ENCODE measurements at regions not wholly inside any gene's neighbourhood (a gene's known extent, or its start where the extent isn't known, plus 50 kb on each side); places are given as distances from the start of the nearest gene placed in this dataset.

- no peak for DNase-seq
- H3K36me3 ChIP-seq (ENCODE audit: control insufficient read depth, insufficient read depth, low read length), result no peaks in the 10 kb centered on the region
- no peaks in the 10 kb centered on the region for H3K4me1 ChIP-seq (ENCODE audit: control insufficient read depth, insufficient read depth, low read length, poor library complexity, severe bottlenecking)
- H3K27ac ChIP-seq (ENCODE audit: insufficient read depth, low read length, poor library complexity, severe bottlenecking), result no peak overlapping the region
- no peak overlapping the region for H3K4me3 ChIP-seq (ENCODE audit: insufficient read depth, low read depth, low read length, poor library complexity, severe bottlenecking)
- no peaks in the 10 kb centered on the region for H3K27me3 ChIP-seq (replicated peaks; ENCODE audit: control insufficient read depth, insufficient read depth, low read length, poor library complexity, severe bottlenecking)
- H3K9me3 ChIP-seq (ENCODE audit: control insufficient read depth, low read length), result no peaks in the 10 kb centered on the region
Measured at GRCh38 chr5:74367241-74367733, 273.2 kb downstream of the ENC1 start.

DNA sequence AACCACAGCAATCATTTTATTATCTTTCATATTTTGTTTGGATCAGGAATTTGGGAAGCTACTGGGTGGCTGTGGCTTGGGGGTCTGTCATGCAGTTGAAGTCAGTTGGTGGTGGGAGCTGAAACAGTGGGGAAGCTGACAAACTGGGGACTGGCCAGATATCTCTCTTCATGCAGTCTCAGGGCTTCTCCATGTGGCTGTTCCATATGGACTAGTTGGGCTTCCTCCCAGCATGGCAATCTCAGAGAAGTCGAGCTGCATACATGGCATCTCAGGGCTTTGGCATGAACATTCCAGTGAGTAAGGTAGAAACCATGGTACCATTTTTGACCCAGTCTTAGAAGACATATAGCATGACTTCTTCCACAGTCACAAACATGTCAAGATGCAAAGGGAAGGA is 274.8 kb downstream of the ENC1 start:
- Histone ChIP-seq H3K4me3 (ENCODE audit: insufficient read depth, low read depth, low read length, poor library complexity, severe bottlenecking) (no peak overlapping the region), H3K36me3 (ENCODE audit: control insufficient read depth, insufficient read depth, low read length) (no peaks in the 10 kb centered on the region), H3K4me1 (ENCODE audit: control insufficient read depth, insufficient read depth, low read length, poor library complexity, severe bottlenecking) (no peaks in the 10 kb centered on the region), H3K27me3 (replicated peaks; ENCODE audit: control insufficient read depth, insufficient read depth, low read length, poor library complexity, severe bottlenecking) (no peaks in the 10 kb centered on the region), H3K9me3 (ENCODE audit: control insufficient read depth, low read length) (no peaks in the 10 kb centered on the region), H3K27ac (ENCODE audit: insufficient read depth, low read length, poor library complexity, severe bottlenecking) (no peak overlapping the region)
- no peak for DNase-seq

DNA sequence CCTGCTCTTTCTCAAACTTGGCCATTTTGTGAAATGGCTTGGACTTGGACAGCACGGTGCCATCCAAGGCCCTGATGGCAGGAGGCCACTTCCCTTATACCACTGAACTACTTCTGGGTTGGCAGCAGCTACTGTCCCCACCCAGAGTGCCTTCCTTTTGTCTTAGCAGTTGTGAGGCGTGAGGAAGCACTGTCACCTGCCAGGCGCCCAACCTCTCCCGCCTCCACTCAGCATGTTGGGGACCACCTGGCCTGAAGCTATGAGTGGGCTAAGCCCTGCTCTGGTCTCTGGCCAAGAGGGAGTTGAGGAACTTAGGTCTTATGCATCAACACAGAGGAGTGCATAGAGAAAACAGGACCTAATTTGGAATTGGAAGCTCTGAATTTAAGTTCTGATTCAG is 276.0 kb downstream of the ENC1 start:
- DNase-seq, result no peak
- Histone ChIP-seq H3K27ac (ENCODE audit: insufficient read depth, low read length, poor library complexity, severe bottlenecking) (no peak overlapping the region), H3K36me3 (ENCODE audit: control insufficient read depth, insufficient read depth, low read length) (no peaks in the 10 kb centered on the region), H3K4me3 (ENCODE audit: insufficient read depth, low read depth, low read length, poor library complexity, severe bottlenecking) (no peak overlapping the region), H3K9me3 (ENCODE audit: control insufficient read depth, low read length) (no peaks in the 10 kb centered on the region), H3K27me3 (replicated peaks; ENCODE audit: control insufficient read depth, insufficient read depth, low read length, poor library complexity, severe bottlenecking) (no peaks in the 10 kb centered on the region), H3K4me1 (ENCODE audit: control insufficient read depth, insufficient read depth, low read length, poor library complexity, severe bottlenecking) (no peaks in the 10 kb centered on the region)

- DNase-seq, result no peak
- H3K27me3 ChIP-seq (replicated peaks; ENCODE audit: control insufficient read depth, insufficient read depth, low read length, poor library complexity, severe bottlenecking), result no peaks in the 10 kb centered on the region
- no peaks in the 10 kb centered on the region for H3K9me3 ChIP-seq (ENCODE audit: control insufficient read depth, low read length)
- no peak overlapping the region for H3K27ac ChIP-seq (ENCODE audit: insufficient read depth, low read length, poor library complexity, severe bottlenecking)
- H3K4me1 ChIP-seq (ENCODE audit: control insufficient read depth, insufficient read depth, low read length, poor library complexity, severe bottlenecking), result no peaks in the 10 kb centered on the region
- no peak overlapping the region for H3K4me3 ChIP-seq (ENCODE audit: insufficient read depth, low read depth, low read length, poor library complexity, severe bottlenecking)
- no peaks in the 10 kb centered on the region for H3K36me3 ChIP-seq (ENCODE audit: control insufficient read depth, insufficient read depth, low read length)
Measured at GRCh38 chr5:74363603-74364205, 276.8 kb downstream of the ENC1 start.

GRCh38 chr5:74361406-74362358 is 278.8 kb downstream of the ENC1 start:
- no peaks in the 10 kb centered on the region for H3K4me1 ChIP-seq (ENCODE audit: control insufficient read depth, insufficient read depth, low read length, poor library complexity, severe bottlenecking)
- H3K36me3 ChIP-seq (ENCODE audit: control insufficient read depth, insufficient read depth, low read length), result no peaks in the 10 kb centered on the region
- H3K9me3 ChIP-seq (ENCODE audit: control insufficient read depth, low read length), result no peaks in the 10 kb centered on the region
- H3K27me3 ChIP-seq (replicated peaks; ENCODE audit: control insufficient read depth, insufficient read depth, low read length, poor library complexity, severe bottlenecking), result no peaks in the 10 kb centered on the region
- no peak overlapping the region for H3K27ac ChIP-seq (ENCODE audit: insufficient read depth, low read length, poor library complexity, severe bottlenecking)
- H3K4me3 ChIP-seq (ENCODE audit: insufficient read depth, low read depth, low read length, poor library complexity, severe bottlenecking), result no peak overlapping the region
- no peak for DNase-seq

- Histone ChIP-seq H3K27ac (ENCODE audit: insufficient read depth, low read length, poor library complexity, severe bottlenecking) (no peak overlapping the region), H3K4me1 (ENCODE audit: control insufficient read depth, insufficient read depth, low read length, poor library complexity, severe bottlenecking) (no peaks in the 10 kb centered on the region), H3K27me3 (replicated peaks; ENCODE audit: control insufficient read depth, insufficient read depth, low read length, poor library complexity, severe bottlenecking) (no peaks in the 10 kb centered on the region), H3K9me3 (ENCODE audit: control insufficient read depth, low read length) (no peaks in the 10 kb centered on the region), H3K36me3 (ENCODE audit: control insufficient read depth, insufficient read depth, low read length) (no peaks in the 10 kb centered on the region), H3K4me3 (ENCODE audit: insufficient read depth, low read depth, low read length, poor library complexity, severe bottlenecking) (no peak overlapping the region)
- no peak for DNase-seq
Measured at GRCh38 chr5:74360535-74361210, 279.9 kb downstream of the ENC1 start.

GRCh38 chr5:74357827-74358226 is 282.7 kb downstream of the ENC1 start:
- H3K27ac ChIP-seq (ENCODE audit: insufficient read depth, low read length, poor library complexity, severe bottlenecking), result no peak overlapping the region
- no peak overlapping the region for H3K4me3 ChIP-seq (ENCODE audit: insufficient read depth, low read depth, low read length, poor library complexity, severe bottlenecking)
- H3K4me1 ChIP-seq (ENCODE audit: control insufficient read depth, insufficient read depth, low read length, poor library complexity, severe bottlenecking), result no peaks in the 10 kb centered on the region
- no peaks in the 10 kb centered on the region for H3K9me3 ChIP-seq (ENCODE audit: control insufficient read depth, low read length)
- no peak for DNase-seq
- H3K27me3 ChIP-seq (replicated peaks; ENCODE audit: control insufficient read depth, insufficient read depth, low read length, poor library complexity, severe bottlenecking), result no peaks in the 10 kb centered on the region
- no peaks in the 10 kb centered on the region for H3K36me3 ChIP-seq (ENCODE audit: control insufficient read depth, insufficient read depth, low read length)

DNA sequence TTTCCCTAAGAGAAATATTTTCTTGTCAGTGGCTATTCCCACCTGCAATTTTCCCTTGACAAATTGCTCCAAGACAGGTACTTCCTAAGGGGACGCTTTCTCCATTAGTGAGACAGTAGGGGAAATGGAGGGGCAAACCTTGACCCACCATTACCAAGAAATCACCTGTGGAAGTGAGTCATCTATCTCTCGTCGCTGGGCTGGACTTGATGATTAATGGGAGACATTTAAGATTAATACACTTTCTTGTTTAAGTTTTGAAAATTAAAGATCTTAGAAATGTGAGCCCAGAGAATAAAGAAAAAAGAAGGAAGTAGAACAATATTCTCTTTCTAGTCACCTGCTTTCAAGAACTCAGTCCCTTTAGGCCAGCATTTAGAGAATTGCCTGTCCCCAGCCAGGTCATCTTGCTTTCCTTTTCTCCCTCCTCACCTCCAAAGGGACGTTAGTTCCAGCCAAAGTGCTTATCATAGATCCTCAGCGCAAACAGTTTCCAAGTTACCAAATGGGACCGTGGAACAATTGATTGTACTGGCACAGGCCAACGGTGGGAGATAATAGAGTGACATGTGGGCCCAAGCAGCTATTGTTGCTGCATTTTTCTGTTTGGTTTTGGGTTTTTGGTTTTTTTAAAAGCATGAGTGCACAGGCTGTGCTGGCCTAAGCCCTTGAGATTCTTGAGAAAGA is 284.4 kb downstream of the ENC1 start:
- Histone ChIP-seq H3K4me3 (ENCODE audit: insufficient read depth, low read depth, low read length, poor library complexity, severe bottlenecking) (no peak overlapping the region), H3K27me3 (replicated peaks; ENCODE audit: control insufficient read depth, insufficient read depth, low read length, poor library complexity, severe bottlenecking) (no peaks in the 10 kb centered on the region), H3K27ac (ENCODE audit: insufficient read depth, low read length, poor library complexity, severe bottlenecking) (no peak overlapping the region), H3K4me1 (ENCODE audit: control insufficient read depth, insufficient read depth, low read length, poor library complexity, severe bottlenecking) (no peaks in the 10 kb centered on the region), H3K36me3 (ENCODE audit: control insufficient read depth, insufficient read depth, low read length) (no peaks in the 10 kb centered on the region), H3K9me3 (ENCODE audit: control insufficient read depth, low read length) (no peaks in the 10 kb centered on the region)
- DNase-seq, result no peak

- Histone ChIP-seq H3K36me3 (ENCODE audit: control insufficient read depth, insufficient read depth, low read length) (no peaks in the 10 kb centered on the region), H3K4me3 (ENCODE audit: insufficient read depth, low read depth, low read length, poor library complexity, severe bottlenecking) (no peak overlapping the region), H3K4me1 (ENCODE audit: control insufficient read depth, insufficient read depth, low read length, poor library complexity, severe bottlenecking) (no peaks in the 10 kb centered on the region), H3K9me3 (ENCODE audit: control insufficient read depth, low read length) (no peaks in the 10 kb centered on the region), H3K27me3 (replicated peaks; ENCODE audit: control insufficient read depth, insufficient read depth, low read length, poor library complexity, severe bottlenecking) (no peaks in the 10 kb centered on the region), H3K27ac (ENCODE audit: insufficient read depth, low read length, poor library complexity, severe bottlenecking) (no peak overlapping the region)
- DNase-seq, result no peak
Measured at GRCh38 chr5:74355041-74355824, 285.3 kb downstream of the ENC1 start.

All from effector memory CD4-positive, alpha-beta T cell (primary cell).